SK-N-SH (cell line): ENCODE measurements at regions not wholly inside any gene's neighbourhood (a gene's known extent, or its start where the extent isn't known, plus 50 kb on each side); places are given as distances from the start of the nearest gene placed in this dataset.

Source experiments
- CTCF ChIA-PET: fragments of 300-600, 350-600 bp; formaldehyde crosslinking; extraction: SDS; loops from one replicate; lab custom pipeline; 2021; lab: Yijun Ruan, JAX
- POLR2A ChIA-PET: fragments of 350-600 bp; sonication (Branson Sonifier 250); formaldehyde crosslinking; extraction: SDS; loops from one replicate; lab custom pipeline; 2020; ENCODE audit warnings: antibody characterized with exemption, inconsistent platforms; lab: Yijun Ruan, JAX
- DNase-seq: peaks from one replicate; pipeline ENCODE4 v3.0.0; 2012
- H2AFZ ChIP-seq: fragments of 200-600 bp; sonication (generic); 2 replicates; pipeline ENCODE4 v1.8.1; 2016; ENCODE audit warnings: antibody characterized with exemption, mild to moderate bottlenecking, low read depth
- H3F3A ChIP-seq: fragments of 200-600 bp; sonication (generic); replicated peaks from 2 replicates; pipeline ENCODE3; 2016; ENCODE audit warnings: antibody characterized with exemption, mild to moderate bottlenecking; ENCODE audit not compliant: insufficient read depth
- H3K27ac ChIP-seq, 2 experiments: fragments of 200-500 bp in 1 of 2; fragments of 200-600 bp in 1 of 2; sonication (Bioruptor generic) in 1 of 2; sonication (generic), shearing (Covaris generic) in 1 of 2; 2 replicates each; pipeline versions ENCODE4 v1.5.1 to v1.6.1; 2014 to 2016; ENCODE audit warnings: low read depth in 2 of 2, inconsistent platforms in 1 of 2, low read length in 1 of 2, mild to moderate bottlenecking in 1 of 2, mixed read lengths in 1 of 2
- H3K27me3 ChIP-seq: fragments of 200-600 bp; sonication (generic), shearing (Covaris generic); 2 replicates; pipeline ENCODE4 v1.6.1; 2016; ENCODE audit warnings: mixed run types; ENCODE audit not compliant: insufficient read depth
- H3K36me3 ChIP-seq, 2 experiments: fragments of 200-500 bp in 1 of 2; fragments of 200-600 bp in 1 of 2; sonication (Bioruptor generic) in 1 of 2; sonication (generic) in 1 of 2; replicated peaks in 1 of 2; 2 replicates each; pipeline versions ENCODE3 to v1.5.1; 2014 to 2016; ENCODE audit warnings: low read length in 1 of 2, mild to moderate bottlenecking in 1 of 2; ENCODE audit not compliant: insufficient read depth in 2 of 2, control insufficient read depth in 1 of 2
- H3K4me1 ChIP-seq, 2 experiments: fragments of 200-500 bp in 1 of 2; fragments of 200-600 bp in 1 of 2; sonication (Bioruptor generic) in 1 of 2; sonication (generic), shearing (Covaris generic) in 1 of 2; 2 replicates each; pipeline versions ENCODE4 v1.5.1 to v1.6.1; 2014 to 2016; ENCODE audit warnings: low read depth in 1 of 2, low read length in 1 of 2, mixed run types in 1 of 2; ENCODE audit not compliant: insufficient read depth in 2 of 2, control insufficient read depth in 1 of 2
- H3K4me2 ChIP-seq: fragments of 200-600 bp; sonication (generic), shearing (Covaris generic); 2 replicates; pipeline ENCODE4 v1.6.1; 2017; ENCODE audit warnings: mixed run types
- H3K4me3 ChIP-seq, 2 experiments: fragments of 200-500 bp in 1 of 2; fragments of 200-600 bp in 1 of 2; sonication (Bioruptor generic) in 1 of 2; sonication (generic), shearing (Covaris generic) in 1 of 2; 2 replicates each; pipeline versions ENCODE4 v1.5.1 to v1.8.1; 2014 to 2016; ENCODE audit warnings: low read depth in 2 of 2, inconsistent platforms in 1 of 2, low read length in 1 of 2, mild to moderate bottlenecking in 1 of 2, mixed read lengths in 1 of 2, moderate library complexity in 1 of 2
- H3K79me2 ChIP-seq: fragments of 200-600 bp; sonication (generic); 2 replicates; pipeline ENCODE4 v1.8.1; 2017; ENCODE audit warnings: mild to moderate bottlenecking; ENCODE audit not compliant: insufficient read depth
- H3K9ac ChIP-seq: fragments of 200-600 bp; sonication (generic); 2 replicates; pipeline ENCODE4 v1.6.1; 2017; ENCODE audit warnings: mixed run types
- H3K9me2 ChIP-seq: fragments of 200-600 bp; sonication (generic); 2 replicates; pipeline ENCODE4 v1.6.1; 2017; ENCODE audit warnings: mixed run types
- H3K9me3 ChIP-seq: fragments of 200-600 bp; sonication (generic); 2 replicates; pipeline ENCODE4 v1.6.1; 2017; ENCODE audit warnings: mixed run types, mild to moderate bottlenecking, moderate library complexity
- H4K20me1 ChIP-seq: fragments of 200-600 bp; sonication (generic); 2 replicates; pipeline ENCODE4 v1.6.1; 2017; ENCODE audit warnings: mild to moderate bottlenecking, mixed run types; ENCODE audit not compliant: insufficient read depth
- CHD2 ChIP-seq: fragments of 150-350 bp; IDR thresholded peaks from 2 replicates; pipeline ENCODE4 v1.6.1; 2018; ENCODE audit warnings: low read length; ENCODE audit not compliant: partially characterized antibody
- ELF1 ChIP-seq: IDR thresholded peaks from 2 replicates; pipeline ENCODE4 v1.4.0; 2012
- EZH2phosphoT487 ChIP-seq: fragments of 200-600 bp; sonication (generic); IDR thresholded peaks from 2 replicates; pipeline ENCODE4 v1.6.1; 2017; ENCODE audit warnings: low read depth, mixed run types, mild to moderate bottlenecking, antibody characterized with exemption, moderate library complexity, borderline replicate concordance
- NRF1 ChIP-seq: IDR thresholded peaks from 2 replicates; pipeline ENCODE4 v1.6.1; 2012; ENCODE audit warnings: low read depth, mild to moderate bottlenecking, low read length
- RAD21 ChIP-seq: IDR thresholded peaks from 2 replicates; pipeline ENCODE4 v1.6.1; 2012; ENCODE audit warnings: mild to moderate bottlenecking, low read length
- TAF1 ChIP-seq: IDR thresholded peaks from 2 replicates; pipeline ENCODE4 v1.6.1; 2012; ENCODE audit warnings: low read depth, mild to moderate bottlenecking, low read length, moderate library complexity, borderline replicate concordance
- WGBS: methylation state at CpG from one replicate; pipeline ENCODE4 v1.1.6; 2017; ENCODE audit warnings: low lambda C conversion rate; 5-methylcytosine and 5-hydroxymethylcytosine counted together
- TF ChIP-seq, protein P1 (sequence below): IDR thresholded peaks from 2 replicates; pipeline ENCODE4 v1.4.0; 2012; ENCODE audit warnings: low read depth, borderline replicate concordance
- TF ChIP-seq, protein P2 (sequence below): fragments of 200-600 bp; sonication (generic); IDR thresholded peaks from 2 replicates; pipeline ENCODE4 v1.6.1; 2017; ENCODE audit warnings: antibody characterized with exemption, mild to moderate bottlenecking, moderate library complexity
- TF ChIP-seq, protein P3 (sequence below): IDR thresholded peaks from 2 replicates; pipeline ENCODE4 v1.4.0; 2012; ENCODE audit warnings: low read depth, borderline replicate concordance
- TF ChIP-seq, protein P4 (sequence below): IDR thresholded peaks from 2 replicates; pipeline ENCODE4; 2012

DNA sequence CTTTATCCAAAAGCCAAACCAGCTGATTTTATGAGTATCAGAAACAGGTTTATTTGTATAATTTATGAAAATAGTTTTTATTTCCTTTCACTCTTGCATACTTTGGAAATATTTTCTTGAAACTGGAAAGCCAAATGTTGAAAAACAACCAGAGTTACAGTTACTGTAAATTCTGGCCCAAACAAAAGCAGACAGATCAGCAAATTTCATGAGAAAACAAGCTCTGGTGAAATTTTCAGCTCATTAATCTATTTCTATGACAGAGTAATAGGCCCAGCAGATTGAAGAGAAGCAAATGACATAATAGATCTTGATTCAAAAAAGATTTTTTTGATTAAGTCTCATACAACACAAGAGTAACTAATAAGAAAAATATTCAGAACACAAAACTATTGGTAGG is 182.7 kb downstream of the ENC1 start:
- DNase-seq, result no peak
- no peaks in the 10 kb centered on the region for H3K27me3 ChIP-seq
- H3K4me3 ChIP-seq, result no peak overlapping the region
- H3K79me2 ChIP-seq, result no peaks in the 10 kb centered on the region
- H3K9me2 ChIP-seq, result no peaks in the 10 kb centered on the region
- no peaks in the 10 kb centered on the region for H3K9me3 ChIP-seq
- TF ChIP-seq CHD2, result no peak
- no peak for TF ChIP-seq EZH2phosphoT487
- no peak for TF ChIP-seq RAD21
- TF ChIP-seq ELF1, result no peak
- ChIA-PET CTCF (no interaction called here), POLR2A (no interaction called here)
- no peaks in the 10 kb centered on the region for H3K36me3 ChIP-seq
- no peaks in the 10 kb centered on the region for H4K20me1 ChIP-seq
- no peak overlapping the region for H3K27ac ChIP-seq
- no peak overlapping the region for H3K9ac ChIP-seq
- no peak overlapping the region for H2AFZ ChIP-seq
- H3K4me1 ChIP-seq, result no peaks in the 10 kb centered on the region
- no peaks in the 10 kb centered on the region for H3F3A ChIP-seq
- H3K4me2 ChIP-seq, result no peak overlapping the region

DNA sequence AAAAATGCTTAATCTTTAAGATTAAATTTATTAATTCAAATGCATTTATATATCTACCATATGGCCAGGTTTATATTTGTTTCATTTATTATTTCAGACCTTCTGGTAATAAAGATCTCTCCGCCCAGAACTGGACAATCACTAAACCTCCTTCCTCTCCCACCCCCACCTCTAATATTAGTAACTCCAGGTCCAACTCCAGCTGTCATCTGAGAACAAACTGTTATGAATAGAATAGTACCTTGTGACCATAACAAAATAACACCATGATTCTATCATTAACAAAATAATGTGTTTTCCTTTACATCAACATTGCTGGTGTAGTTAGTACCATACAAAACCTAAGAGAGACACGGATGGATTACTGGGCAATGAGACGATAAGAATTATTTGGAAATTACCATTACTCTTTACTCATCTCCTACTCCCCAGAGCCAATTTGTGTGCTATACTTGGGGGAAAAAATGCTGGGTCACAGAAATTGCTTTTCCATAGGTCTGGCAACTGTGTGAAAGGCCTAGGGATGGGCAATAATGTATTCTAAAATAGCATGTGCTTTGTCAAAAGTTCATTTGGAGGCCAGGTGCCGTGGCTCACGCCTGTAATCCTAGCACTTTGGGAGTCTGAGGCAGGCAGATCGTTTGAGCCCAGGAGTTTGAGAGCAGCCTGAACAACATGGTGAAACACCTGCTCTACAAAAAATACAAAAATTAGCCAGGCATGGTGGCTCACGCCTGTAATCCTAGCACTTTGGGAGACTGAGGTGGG is 186.1 kb downstream of the ENC1 start:
- H3K9me3 ChIP-seq, result no peaks in the 10 kb centered on the region
- ChIA-PET POLR2A (no interaction called here), CTCF (no interaction called here)
- TF ChIP-seq, protein P1, sequence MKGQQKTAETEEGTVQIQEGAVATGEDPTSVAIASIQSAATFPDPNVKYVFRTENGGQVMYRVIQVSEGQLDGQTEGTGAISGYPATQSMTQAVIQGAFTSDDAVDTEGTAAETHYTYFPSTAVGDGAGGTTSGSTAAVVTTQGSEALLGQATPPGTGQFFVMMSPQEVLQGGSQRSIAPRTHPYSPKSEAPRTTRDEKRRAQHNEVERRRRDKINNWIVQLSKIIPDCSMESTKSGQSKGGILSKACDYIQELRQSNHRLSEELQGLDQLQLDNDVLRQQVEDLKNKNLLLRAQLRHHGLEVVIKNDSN, result no peak
- TF ChIP-seq, protein P2, sequence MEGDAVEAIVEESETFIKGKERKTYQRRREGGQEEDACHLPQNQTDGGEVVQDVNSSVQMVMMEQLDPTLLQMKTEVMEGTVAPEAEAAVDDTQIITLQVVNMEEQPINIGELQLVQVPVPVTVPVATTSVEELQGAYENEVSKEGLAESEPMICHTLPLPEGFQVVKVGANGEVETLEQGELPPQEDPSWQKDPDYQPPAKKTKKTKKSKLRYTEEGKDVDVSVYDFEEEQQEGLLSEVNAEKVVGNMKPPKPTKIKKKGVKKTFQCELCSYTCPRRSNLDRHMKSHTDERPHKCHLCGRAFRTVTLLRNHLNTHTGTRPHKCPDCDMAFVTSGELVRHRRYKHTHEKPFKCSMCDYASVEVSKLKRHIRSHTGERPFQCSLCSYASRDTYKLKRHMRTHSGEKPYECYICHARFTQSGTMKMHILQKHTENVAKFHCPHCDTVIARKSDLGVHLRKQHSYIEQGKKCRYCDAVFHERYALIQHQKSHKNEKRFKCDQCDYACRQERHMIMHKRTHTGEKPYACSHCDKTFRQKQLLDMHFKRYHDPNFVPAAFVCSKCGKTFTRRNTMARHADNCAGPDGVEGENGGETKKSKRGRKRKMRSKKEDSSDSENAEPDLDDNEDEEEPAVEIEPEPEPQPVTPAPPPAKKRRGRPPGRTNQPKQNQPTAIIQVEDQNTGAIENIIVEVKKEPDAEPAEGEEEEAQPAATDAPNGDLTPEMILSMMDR, result no peak
- TF ChIP-seq RAD21, result no peak
- no peak for TF ChIP-seq NRF1
- TF ChIP-seq, protein P3, sequence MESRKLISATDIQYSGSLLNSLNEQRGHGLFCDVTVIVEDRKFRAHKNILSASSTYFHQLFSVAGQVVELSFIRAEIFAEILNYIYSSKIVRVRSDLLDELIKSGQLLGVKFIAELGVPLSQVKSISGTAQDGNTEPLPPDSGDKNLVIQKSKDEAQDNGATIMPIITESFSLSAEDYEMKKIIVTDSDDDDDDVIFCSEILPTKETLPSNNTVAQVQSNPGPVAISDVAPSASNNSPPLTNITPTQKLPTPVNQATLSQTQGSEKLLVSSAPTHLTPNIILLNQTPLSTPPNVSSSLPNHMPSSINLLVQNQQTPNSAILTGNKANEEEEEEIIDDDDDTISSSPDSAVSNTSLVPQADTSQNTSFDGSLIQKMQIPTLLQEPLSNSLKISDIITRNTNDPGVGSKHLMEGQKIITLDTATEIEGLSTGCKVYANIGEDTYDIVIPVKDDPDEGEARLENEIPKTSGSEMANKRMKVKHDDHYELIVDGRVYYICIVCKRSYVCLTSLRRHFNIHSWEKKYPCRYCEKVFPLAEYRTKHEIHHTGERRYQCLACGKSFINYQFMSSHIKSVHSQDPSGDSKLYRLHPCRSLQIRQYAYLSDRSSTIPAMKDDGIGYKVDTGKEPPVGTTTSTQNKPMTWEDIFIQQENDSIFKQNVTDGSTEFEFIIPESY, result no peak
- TF ChIP-seq, protein P4, sequence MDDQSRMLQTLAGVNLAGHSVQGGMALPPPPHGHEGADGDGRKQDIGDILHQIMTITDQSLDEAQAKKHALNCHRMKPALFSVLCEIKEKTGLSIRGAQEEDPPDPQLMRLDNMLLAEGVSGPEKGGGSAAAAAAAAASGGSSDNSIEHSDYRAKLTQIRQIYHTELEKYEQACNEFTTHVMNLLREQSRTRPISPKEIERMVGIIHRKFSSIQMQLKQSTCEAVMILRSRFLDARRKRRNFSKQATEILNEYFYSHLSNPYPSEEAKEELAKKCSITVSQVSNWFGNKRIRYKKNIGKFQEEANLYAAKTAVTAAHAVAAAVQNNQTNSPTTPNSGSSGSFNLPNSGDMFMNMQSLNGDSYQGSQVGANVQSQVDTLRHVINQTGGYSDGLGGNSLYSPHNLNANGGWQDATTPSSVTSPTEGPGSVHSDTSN, result no peak
- no peak for TF ChIP-seq TAF1
- TF ChIP-seq, all 33 proteins: peak for 0
- Histone ChIP-seq H3K27ac (no peak overlapping the region), H3K9me2 (no peaks in the 10 kb centered on the region), H3K36me3 (no peaks in the 10 kb centered on the region), H3K79me2 (no peaks in the 10 kb centered on the region), H3F3A (no peaks in the 10 kb centered on the region), H2AFZ (no peak overlapping the region), H3K4me2 (no peak overlapping the region), H3K4me1 (peaks cover 0 to 4% of the 10 kb centered on the region in 2 experiments; a peak in 2 of 4 replicates), H3K4me3 (no peak overlapping the region), H3K27me3 (no peaks in the 10 kb centered on the region), H4K20me1 (no peaks in the 10 kb centered on the region), H3K9ac (no peak overlapping the region)
- 81% methylated on average over 7 of the region's 7 CpGs for WGBS
- no peak for DNase-seq
